LNCaP clone FGC (cell line): ENCODE measurements at regions not wholly inside any gene's neighbourhood (a gene's known extent, or its start where the extent isn't known, plus 50 kb on each side); places are given as distances from the start of the nearest gene placed in this dataset.

ENCODE experiments used
- DNase-seq: peaks from one replicate; pipeline ENCODE4 v3.0.0-alpha.2; 2011; ENCODE audit warnings: low read depth
- H3K4me3 ChIP-seq: 2 replicates; pipeline ENCODE4 v1.5.1; 2011; ENCODE audit warnings: mild to moderate bottlenecking, low read depth, low read length, control low read depth
- TF ChIP-seq, protein P1 (sequence below): IDR thresholded peaks from 2 replicates; pipeline ENCODE4 v1.5.1; 2012; ENCODE audit warnings: mild to moderate bottlenecking; ENCODE audit not compliant: control insufficient read depth, insufficient read depth; ENCODE audit errors: extremely low read depth

DNA sequence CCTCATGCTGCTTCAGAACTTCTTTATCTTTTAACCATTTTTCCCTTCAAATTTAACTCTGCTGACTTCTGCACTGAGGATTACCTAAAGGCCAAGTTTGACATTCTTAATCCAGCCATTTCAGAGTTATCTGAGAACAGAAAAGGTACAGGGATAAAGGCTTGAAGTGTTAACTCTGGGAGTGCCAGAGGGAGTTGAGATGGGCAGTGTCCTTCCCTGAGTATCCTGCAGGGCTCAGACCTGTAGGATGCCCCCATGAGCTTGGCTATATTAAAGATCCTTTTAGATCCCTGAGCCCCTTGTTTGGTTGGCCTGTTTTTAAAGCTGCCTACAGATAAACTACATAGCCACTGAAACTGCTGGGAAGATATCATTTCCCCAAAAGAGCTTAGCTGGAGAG is 268.4 kb upstream of the KIRREL3 start:
- TF ChIP-seq, protein P1, sequence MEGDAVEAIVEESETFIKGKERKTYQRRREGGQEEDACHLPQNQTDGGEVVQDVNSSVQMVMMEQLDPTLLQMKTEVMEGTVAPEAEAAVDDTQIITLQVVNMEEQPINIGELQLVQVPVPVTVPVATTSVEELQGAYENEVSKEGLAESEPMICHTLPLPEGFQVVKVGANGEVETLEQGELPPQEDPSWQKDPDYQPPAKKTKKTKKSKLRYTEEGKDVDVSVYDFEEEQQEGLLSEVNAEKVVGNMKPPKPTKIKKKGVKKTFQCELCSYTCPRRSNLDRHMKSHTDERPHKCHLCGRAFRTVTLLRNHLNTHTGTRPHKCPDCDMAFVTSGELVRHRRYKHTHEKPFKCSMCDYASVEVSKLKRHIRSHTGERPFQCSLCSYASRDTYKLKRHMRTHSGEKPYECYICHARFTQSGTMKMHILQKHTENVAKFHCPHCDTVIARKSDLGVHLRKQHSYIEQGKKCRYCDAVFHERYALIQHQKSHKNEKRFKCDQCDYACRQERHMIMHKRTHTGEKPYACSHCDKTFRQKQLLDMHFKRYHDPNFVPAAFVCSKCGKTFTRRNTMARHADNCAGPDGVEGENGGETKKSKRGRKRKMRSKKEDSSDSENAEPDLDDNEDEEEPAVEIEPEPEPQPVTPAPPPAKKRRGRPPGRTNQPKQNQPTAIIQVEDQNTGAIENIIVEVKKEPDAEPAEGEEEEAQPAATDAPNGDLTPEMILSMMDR: no peak
- H3K4me3 ChIP-seq: no peak overlapping the region
- no peak for DNase-seq

DNA sequence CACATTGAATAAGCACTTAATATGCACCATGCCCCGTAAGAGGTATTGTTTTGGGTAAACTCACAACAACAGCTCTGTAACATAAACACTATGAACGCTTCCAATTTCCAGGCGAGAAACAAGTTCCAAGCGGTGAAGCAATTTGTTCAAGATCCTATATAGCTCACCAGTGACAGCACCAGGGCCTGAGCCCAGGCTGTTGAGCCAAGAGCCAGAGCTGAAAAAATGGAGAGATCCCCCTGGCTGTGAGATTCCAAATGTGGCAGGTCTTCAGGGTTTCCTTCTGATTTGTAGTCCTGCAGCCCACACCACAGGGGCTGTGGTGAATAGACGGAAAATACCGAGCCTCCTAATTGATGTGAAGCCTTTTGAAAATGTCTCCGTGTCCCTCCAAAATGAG is 268.0 kb upstream of the KIRREL3 start:
- no peak overlapping the region for H3K4me3 ChIP-seq
- no peak for DNase-seq
- TF ChIP-seq, protein P1: no peak

DNA sequence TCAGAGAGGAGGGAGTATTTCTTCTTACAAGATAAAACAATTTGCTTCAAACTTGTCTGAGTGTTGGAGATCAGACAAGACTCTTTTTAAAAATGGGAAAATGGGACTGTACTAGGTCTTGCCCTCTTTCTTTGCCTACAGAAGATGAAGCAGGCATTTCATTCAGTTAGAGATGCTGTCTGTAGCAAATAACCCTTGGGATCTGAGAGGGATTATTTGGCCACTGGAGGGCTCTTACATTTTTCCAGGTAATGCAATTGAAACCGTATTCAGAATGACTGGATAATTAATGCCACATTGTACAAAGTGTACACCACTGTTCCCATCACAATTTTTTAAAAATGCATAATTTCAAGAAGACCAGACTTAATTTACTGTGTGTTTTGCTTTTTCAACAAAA is 258.5 kb upstream of the KIRREL3 start:
- H3K4me3 ChIP-seq: no peak overlapping the region
- TF ChIP-seq, protein P1: no peak
- no peak for DNase-seq

DNA sequence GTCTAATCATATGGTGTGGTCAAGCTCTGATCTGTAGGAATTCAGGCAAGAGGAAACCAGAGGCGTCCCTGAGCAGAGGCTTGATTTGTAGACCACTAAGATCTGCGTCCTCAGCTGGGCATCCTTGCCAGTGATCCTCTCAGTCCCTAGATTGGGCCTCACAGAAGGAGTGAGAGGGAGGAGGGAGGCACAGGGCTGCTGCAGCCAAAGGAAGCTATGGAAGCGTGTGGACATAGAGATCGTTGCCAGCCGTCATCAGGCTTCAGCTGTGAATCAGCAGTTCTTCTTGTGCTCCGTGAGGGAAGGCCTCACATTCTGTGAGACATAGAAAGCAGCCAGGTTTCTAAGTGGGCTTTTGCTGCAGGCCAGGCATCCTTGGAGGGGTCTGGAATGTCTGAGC is 254.6 kb upstream of the KIRREL3 start:
- DNase-seq: no peak
- H3K4me3 ChIP-seq: no peak overlapping the region
- TF ChIP-seq, protein P1: no peak

DNA sequence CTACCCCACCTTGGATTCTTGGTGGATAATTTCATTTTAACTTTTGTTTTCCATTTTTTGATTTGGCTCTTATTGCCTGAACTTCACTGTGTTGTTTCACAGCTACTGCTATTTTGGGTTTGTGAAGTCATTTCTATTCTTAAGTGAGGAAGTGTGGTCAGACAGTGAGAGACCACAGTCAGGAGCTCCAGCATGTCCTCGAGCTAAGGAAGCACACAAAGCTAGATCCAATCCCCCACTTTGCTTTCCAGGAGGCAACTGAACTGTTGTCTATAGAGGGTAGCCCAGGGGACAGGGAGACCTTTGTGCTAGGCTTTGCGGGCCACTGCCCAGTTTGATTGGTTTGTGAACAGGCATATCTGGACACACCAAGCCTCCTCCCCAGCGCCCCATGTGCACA is 251.8 kb upstream of the KIRREL3 start:
- TF ChIP-seq, protein P1: no peak
- no peak overlapping the region for H3K4me3 ChIP-seq
- DNase-seq: no peak

DNA sequence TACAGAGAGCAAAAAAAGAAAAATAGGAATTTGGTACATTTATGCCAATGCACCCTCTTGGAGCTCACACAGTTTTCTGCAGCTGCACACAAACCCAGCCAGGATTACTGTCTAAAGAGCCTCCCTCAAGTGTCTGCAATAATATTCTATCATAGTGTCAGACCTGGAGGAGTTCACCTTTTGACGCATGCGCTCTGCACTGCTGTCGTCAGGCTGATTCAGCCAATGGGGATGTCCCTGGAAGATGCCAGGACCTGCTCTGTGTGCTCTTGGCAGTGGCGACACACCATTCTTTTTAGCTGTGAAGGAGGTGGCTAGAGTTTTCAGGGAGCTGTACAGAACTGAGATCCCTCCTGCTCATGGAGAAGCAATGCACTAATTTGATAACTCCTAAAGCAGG is 249.0 kb upstream of the KIRREL3 start:
- no peak for DNase-seq
- TF ChIP-seq, protein P1: no peak

DNA sequence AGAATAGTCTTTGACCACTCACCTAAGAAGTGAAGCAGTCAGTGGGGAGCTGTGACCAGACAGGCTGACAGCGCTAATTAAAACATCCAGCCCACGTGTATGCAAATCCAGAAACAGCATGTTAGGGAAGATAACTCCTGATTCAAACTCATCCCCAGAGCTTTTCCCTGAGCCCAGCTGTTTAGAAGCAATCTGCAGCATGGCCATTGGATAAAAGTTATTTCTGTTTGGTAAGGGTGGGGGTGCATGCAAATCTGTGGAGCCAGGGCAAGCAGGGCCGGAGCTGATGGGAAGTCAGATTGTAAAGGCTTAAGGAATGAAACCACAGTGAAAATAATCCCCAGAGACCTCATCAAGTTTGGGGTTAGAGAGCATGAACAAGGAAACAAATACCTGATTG is 247.9 kb upstream of the KIRREL3 start:
- DNase-seq: no peak
- TF ChIP-seq, protein P1: no peak
- no peak overlapping the region for H3K4me3 ChIP-seq

More for the DNA sequence above, 249.0 kb upstream of the KIRREL3 start:
- H3K4me3 ChIP-seq: no peak overlapping the region
